ENCODE measurements at regions not wholly inside any gene's neighbourhood (a gene's known extent, or its start where the extent isn't known, plus 50 kb on each side); places are given as distances from the start of the nearest gene placed in this dataset.
"Not testable (repeated sequence)": the region's sequence is repeated elsewhere in the genome, so short reads cannot be mapped to it uniquely, and the experiment has no call there.

GRCh38 chr17:6257336-6257735, 177.6 kb downstream of the AIPL1 start:
- Histone ChIP-seq H3K27me3 (ENCODE audit: insufficient read depth in 3 of 3, low read length in 2 of 3) (peaks cover 0 to 25% (median 0%) of the 10 kb centered on the region in 3 donors), H3K4me1 (no peaks in the 10 kb centered on the region), H3K4me3 (no peak overlapping the region), H3K9me3 (no peaks in the 10 kb centered on the region), H3K27ac (no peak overlapping the region), H3K36me3 (ENCODE audit: insufficient read depth in 1 of 2, low read depth in 1 of 2) (no peaks in the 10 kb centered on the region)
- DNase-seq (no peak), ATAC-seq (no peak)
- WGBS, 3 donors: 28 to 42% (median 31%) methylated on average over 11 of the region's 11 CpGs
- no peak for TF ChIP-seq CTCF (IDR thresholded peaks at IDR 0.05)
- intact Hi-C loops (cut with DNase I): no loop called here

- H3K4me1 ChIP-seq: no peaks in the 10 kb centered on the region
- H3K27ac ChIP-seq: no peak overlapping the region
- H3K36me3 ChIP-seq (ENCODE audit: insufficient read depth in 1 of 2, low read depth in 1 of 2): no peaks in the 10 kb centered on the region
- H3K27me3 ChIP-seq (ENCODE audit: insufficient read depth in 3 of 3, low read length in 2 of 3): peaks cover 0 to 37% (median 0%) of the 10 kb centered on the region in 3 donors
- no peak for DNase-seq
- intact Hi-C loops (cut with DNase I): no loop called here
- TF ChIP-seq CTCF (IDR thresholded peaks at IDR 0.05): no peak
- ATAC-seq: no peak
- no peaks in the 10 kb centered on the region for H3K9me3 ChIP-seq
- H3K4me3 ChIP-seq: no peak overlapping the region
Observed at GRCh38 chr17:6255322-6255721, 179.6 kb downstream of the AIPL1 start.

- intact Hi-C loops (cut with DNase I): no loop called here
- H3K9me3 ChIP-seq: no peaks in the 10 kb centered on the region
- WGBS, 3 donors: 63 to 65% (median 65%) methylated on average over 5 of the region's 5 CpGs
- no peak for DNase-seq
- TF ChIP-seq CTCF (IDR thresholded peaks at IDR 0.05): no peak
- H3K36me3 ChIP-seq (ENCODE audit: insufficient read depth in 1 of 2, low read depth in 1 of 2): no peaks in the 10 kb centered on the region
- H3K27me3 ChIP-seq (ENCODE audit: insufficient read depth in 3 of 3, low read length in 2 of 3): peaks cover 0 to 37% (median 0%) of the 10 kb centered on the region in 3 donors
- ATAC-seq: no peak
- H3K27ac ChIP-seq: no peak overlapping the region
- H3K4me1 ChIP-seq: no peaks in the 10 kb centered on the region
- no peak overlapping the region for H3K4me3 ChIP-seq
Observed at GRCh38 chr17:6254036-6254435, 180.9 kb downstream of the AIPL1 start.

GRCh38 chr17:6251640-6252039, 181.5 kb downstream of the WSCD1 start:
- DNase-seq; H3K9me3 ChIP-seq; intact Hi-C loops (cut with DNase I); H3K4me1 ChIP-seq; ATAC-seq; H3K27ac ChIP-seq; H3K4me3 ChIP-seq; H3K36me3 ChIP-seq (ENCODE audit: insufficient read depth in 1 of 2, low read depth in 1 of 2): not testable (repeated sequence)
- 65 to 75% (median 69%) methylated on average over 5 of the region's 5 CpGs for WGBS, 3 donors
- H3K27me3 ChIP-seq (ENCODE audit: insufficient read depth in 3 of 3, low read length in 2 of 3): peaks cover 0 to 24% (median 0%) of the 10 kb centered on the region in 3 donors

- peaks cover 0 to 18% (median 0%) of the 10 kb centered on the region in 3 donors for H3K27me3 ChIP-seq (ENCODE audit: insufficient read depth in 3 of 3, low read length in 2 of 3)
- no peak for ATAC-seq
- no peak overlapping the region for H3K4me3 ChIP-seq
- no peaks in the 10 kb centered on the region for H3K36me3 ChIP-seq (ENCODE audit: insufficient read depth in 1 of 2, low read depth in 1 of 2)
- no peak for TF ChIP-seq CTCF (IDR thresholded peaks at IDR 0.05)
- no peaks in the 10 kb centered on the region for H3K4me1 ChIP-seq
- intact Hi-C loops (cut with DNase I): no loop called here
- 37 to 51% (median 49%) methylated on average over 5 of the region's 5 CpGs for WGBS, 3 donors
- H3K9me3 ChIP-seq: no peaks in the 10 kb centered on the region
- DNase-seq: no peak
- H3K27ac ChIP-seq: no peak overlapping the region
Observed at GRCh38 chr17:6249732-6250131, 179.6 kb downstream of the WSCD1 start.

Data from psoas muscle (tissue), 7 donors.